ENCODE measurements at regions not wholly inside any gene's neighbourhood (a gene's known extent, or its start where the extent isn't known, plus 50 kb on each side); places are given as distances from the start of the nearest gene placed in this dataset.
"Not testable (repeated sequence)": the region's sequence is repeated elsewhere in the genome, so short reads cannot be mapped to it uniquely, and the experiment has no call there.

DNA sequence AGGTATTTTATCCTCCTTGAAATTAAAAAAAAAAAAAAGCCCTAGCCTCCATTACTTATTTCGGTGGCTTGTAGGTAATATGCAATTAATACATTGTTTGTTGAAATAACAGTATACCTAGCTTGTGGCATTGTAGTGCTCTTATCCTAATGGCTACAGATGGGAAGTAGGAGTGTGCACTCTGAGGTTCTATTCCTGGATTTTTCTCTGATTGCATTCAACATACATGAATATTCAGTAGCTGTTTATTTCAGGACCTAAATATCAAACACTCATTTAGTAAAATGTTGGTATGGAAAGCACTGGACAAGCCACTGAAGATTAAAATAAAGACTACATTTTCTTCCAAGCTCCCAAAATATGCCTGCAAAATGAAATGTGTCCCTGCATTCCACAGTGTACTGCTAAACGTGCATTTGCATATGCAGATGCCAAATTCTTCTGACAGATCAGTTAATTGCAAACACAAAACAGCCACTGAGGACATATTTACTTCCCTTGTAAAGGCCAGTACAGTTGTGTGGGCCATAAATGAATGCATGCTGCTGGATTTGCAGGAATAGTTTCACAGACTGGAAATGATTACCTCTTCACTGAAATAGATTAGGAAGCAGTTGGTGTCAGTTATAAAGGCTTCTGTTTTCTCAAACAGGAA is 826.1 kb downstream of the PRELID2 start:
- TF ChIP-seq, protein P1, sequence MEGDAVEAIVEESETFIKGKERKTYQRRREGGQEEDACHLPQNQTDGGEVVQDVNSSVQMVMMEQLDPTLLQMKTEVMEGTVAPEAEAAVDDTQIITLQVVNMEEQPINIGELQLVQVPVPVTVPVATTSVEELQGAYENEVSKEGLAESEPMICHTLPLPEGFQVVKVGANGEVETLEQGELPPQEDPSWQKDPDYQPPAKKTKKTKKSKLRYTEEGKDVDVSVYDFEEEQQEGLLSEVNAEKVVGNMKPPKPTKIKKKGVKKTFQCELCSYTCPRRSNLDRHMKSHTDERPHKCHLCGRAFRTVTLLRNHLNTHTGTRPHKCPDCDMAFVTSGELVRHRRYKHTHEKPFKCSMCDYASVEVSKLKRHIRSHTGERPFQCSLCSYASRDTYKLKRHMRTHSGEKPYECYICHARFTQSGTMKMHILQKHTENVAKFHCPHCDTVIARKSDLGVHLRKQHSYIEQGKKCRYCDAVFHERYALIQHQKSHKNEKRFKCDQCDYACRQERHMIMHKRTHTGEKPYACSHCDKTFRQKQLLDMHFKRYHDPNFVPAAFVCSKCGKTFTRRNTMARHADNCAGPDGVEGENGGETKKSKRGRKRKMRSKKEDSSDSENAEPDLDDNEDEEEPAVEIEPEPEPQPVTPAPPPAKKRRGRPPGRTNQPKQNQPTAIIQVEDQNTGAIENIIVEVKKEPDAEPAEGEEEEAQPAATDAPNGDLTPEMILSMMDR (IDR thresholded peaks at IDR 0.05; ENCODE audit: low read depth, low read length): no peak
- TF ChIP-seq POLR2A (IDR thresholded peaks at IDR 0.05; ENCODE audit: extremely low read depth, insufficient read length): no peak
- TF ChIP-seq, protein P2, sequence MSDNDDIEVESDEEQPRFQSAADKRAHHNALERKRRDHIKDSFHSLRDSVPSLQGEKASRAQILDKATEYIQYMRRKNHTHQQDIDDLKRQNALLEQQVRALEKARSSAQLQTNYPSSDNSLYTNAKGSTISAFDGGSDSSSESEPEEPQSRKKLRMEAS (IDR thresholded peaks at IDR 0.05; ENCODE audit: low read depth, low read length): no peak
- no peak for TF ChIP-seq MYC (IDR thresholded peaks at IDR 0.05; ENCODE audit: low read depth, low read length)
- H3K4me3 ChIP-seq (ENCODE audit: low read depth, low read length): no peak overlapping the region
- no peak for DNase-seq (ENCODE audit: low read depth)

DNA sequence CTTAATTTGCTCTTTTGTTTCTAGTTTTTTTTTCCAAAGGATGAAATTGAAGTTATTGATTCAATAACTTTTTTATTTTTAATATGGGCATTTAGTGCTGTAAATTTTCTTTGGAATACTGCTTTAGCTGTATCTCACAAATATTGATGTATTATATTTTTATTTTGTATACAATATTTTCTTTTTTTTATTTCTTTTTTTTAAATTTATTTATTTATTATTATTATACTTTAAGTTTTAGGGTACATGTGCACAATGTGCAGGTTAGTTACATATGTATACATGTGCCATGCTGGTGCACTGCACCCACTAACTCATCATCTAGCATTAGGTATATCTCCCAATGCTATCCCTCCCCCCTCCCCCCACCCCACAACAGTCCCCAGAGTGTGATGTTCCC is 823.7 kb downstream of the KCTD16 start:
- H3K4me3 ChIP-seq (ENCODE audit: low read depth, low read length); DNase-seq (ENCODE audit: low read depth): not testable (repeated sequence)

DNA sequence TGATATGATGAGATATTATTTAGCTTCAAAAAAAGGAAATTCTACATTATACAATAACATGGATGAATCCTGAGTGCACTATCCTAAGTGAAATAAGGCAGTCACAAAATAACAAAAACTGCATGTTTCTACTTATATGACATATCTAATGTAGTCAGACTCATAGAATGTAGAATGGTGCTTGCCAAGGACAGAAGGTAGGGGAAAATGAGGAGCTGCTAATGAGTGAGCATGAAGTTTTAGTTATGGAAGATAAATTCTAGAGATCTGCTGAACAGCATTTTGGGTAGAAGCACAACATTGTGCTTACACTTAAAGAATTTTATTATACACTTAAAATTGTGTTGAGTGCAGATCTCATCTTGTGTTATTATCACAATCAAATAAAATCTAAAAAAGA is 812.4 kb downstream of the KCTD16 start:
- TF ChIP-seq, protein P1 (IDR thresholded peaks at IDR 0.05; ENCODE audit: low read depth, low read length): no peak
- TF ChIP-seq MYC (IDR thresholded peaks at IDR 0.05; ENCODE audit: low read depth, low read length) (no peak), POLR2A (IDR thresholded peaks at IDR 0.05; ENCODE audit: extremely low read depth, insufficient read length) (no peak)
- TF ChIP-seq, protein P2 (IDR thresholded peaks at IDR 0.05; ENCODE audit: low read depth, low read length): no peak
- H3K4me3 ChIP-seq (ENCODE audit: low read depth, low read length): no peak overlapping the region
- DNase-seq (ENCODE audit: low read depth): no peak

DNA sequence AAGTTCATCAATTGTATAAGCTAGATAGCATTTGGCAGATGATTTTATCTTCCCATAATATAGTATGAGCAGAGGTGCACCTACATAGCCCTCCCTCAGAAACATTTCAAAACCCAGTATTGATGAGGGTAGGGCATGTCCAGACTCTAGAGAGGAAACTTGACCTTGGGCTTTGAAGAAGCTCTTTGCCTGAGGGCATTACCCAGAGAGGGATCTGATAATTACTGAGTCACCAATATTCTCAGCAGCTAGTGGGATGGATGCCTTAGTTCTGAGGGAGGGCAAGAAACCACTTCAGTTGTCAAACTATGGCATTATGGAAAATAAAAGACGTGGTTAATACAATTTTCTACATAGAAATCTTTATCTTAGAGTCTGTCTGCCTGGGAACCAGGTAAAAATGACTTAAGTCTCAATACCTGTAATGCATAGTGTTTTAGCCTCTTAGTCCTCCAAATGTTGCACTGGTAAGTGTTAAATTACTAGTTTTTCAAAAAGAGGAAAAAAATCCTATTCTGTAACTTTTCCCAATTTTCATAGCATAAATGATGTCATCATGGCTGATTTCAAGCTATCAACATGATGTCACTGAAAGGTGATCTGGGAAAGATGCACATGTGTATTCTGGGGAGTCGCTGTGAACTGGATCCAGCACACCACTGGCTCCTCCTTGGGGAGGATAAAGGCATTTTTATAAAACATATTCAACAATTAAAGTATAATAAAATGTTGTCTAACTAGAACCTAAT is 809.0 kb downstream of the KCTD16 start:
- no peak for DNase-seq (ENCODE audit: low read depth)
- H3K4me3 ChIP-seq (ENCODE audit: low read depth, low read length): no peak overlapping the region
- TF ChIP-seq, protein P2 (IDR thresholded peaks at IDR 0.05; ENCODE audit: low read depth, low read length): no peak
- no peak for TF ChIP-seq POLR2A (IDR thresholded peaks at IDR 0.05; ENCODE audit: extremely low read depth, insufficient read length)

- H3K4me3 ChIP-seq (ENCODE audit: low read depth, low read length): no peak overlapping the region
- TF ChIP-seq POLR2A (IDR thresholded peaks at IDR 0.05; ENCODE audit: extremely low read depth, insufficient read length) (no peak), MYC (IDR thresholded peaks at IDR 0.05; ENCODE audit: low read depth, low read length) (no peak)
- TF ChIP-seq, protein P1 (IDR thresholded peaks at IDR 0.05; ENCODE audit: low read depth, low read length): no peak
- TF ChIP-seq, protein P2 (IDR thresholded peaks at IDR 0.05; ENCODE audit: low read depth, low read length): no peak
- DNase-seq (ENCODE audit: low read depth): no peak
Measured at GRCh38 chr5:144972317-144972716, 801.6 kb downstream of the KCTD16 start.

- no peak for DNase-seq (ENCODE audit: low read depth)
- TF ChIP-seq, protein P1 (IDR thresholded peaks at IDR 0.05; ENCODE audit: low read depth, low read length): no peak
- TF ChIP-seq, protein P2 (IDR thresholded peaks at IDR 0.05; ENCODE audit: low read depth, low read length): no peak
- no peak for TF ChIP-seq MYC (IDR thresholded peaks at IDR 0.05; ENCODE audit: low read depth, low read length)
- TF ChIP-seq POLR2A (IDR thresholded peaks at IDR 0.05; ENCODE audit: extremely low read depth, insufficient read length): no peak
- no peak overlapping the region for H3K4me3 ChIP-seq (ENCODE audit: low read depth, low read length)
Measured at GRCh38 chr5:144971108-144971850, 800.6 kb downstream of the KCTD16 start.

All from NB4 (cell line).